ENCODE measurements at regions not wholly inside any gene's neighbourhood (a gene's known extent, or its start where the extent isn't known, plus 50 kb on each side); places are given as distances from the start of the nearest gene placed in this dataset.

- TF ChIP-seq, protein P1, sequence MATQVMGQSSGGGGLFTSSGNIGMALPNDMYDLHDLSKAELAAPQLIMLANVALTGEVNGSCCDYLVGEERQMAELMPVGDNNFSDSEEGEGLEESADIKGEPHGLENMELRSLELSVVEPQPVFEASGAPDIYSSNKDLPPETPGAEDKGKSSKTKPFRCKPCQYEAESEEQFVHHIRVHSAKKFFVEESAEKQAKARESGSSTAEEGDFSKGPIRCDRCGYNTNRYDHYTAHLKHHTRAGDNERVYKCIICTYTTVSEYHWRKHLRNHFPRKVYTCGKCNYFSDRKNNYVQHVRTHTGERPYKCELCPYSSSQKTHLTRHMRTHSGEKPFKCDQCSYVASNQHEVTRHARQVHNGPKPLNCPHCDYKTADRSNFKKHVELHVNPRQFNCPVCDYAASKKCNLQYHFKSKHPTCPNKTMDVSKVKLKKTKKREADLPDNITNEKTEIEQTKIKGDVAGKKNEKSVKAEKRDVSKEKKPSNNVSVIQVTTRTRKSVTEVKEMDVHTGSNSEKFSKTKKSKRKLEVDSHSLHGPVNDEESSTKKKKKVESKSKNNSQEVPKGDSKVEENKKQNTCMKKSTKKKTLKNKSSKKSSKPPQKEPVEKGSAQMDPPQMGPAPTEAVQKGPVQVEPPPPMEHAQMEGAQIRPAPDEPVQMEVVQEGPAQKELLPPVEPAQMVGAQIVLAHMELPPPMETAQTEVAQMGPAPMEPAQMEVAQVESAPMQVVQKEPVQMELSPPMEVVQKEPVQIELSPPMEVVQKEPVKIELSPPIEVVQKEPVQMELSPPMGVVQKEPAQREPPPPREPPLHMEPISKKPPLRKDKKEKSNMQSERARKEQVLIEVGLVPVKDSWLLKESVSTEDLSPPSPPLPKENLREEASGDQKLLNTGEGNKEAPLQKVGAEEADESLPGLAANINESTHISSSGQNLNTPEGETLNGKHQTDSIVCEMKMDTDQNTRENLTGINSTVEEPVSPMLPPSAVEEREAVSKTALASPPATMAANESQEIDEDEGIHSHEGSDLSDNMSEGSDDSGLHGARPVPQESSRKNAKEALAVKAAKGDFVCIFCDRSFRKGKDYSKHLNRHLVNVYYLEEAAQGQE (IDR thresholded peaks at IDR 0.05; ENCODE audit: borderline replicate concordance): no peak
- TF ChIP-seq EP300 (conservative IDR thresholded peaks at IDR 0.05; ENCODE audit: poor library complexity, severe bottlenecking) (no peak), EZH2 (IDR thresholded peaks at IDR 0.05; ENCODE audit: borderline replicate concordance, insufficient read depth, low read length, poor library complexity, severe bottlenecking) (no peak), TAF1 (IDR thresholded peaks at IDR 0.05; ENCODE audit: low read depth) (no peak), RAD21 (conservative IDR thresholded peaks at IDR 0.05) (no peak), POLR2AphosphoS5 (IDR thresholded peaks at IDR 0.05) (no peak), MXI1 (conservative IDR thresholded peaks at IDR 0.05; ENCODE audit: poor library complexity, severe bottlenecking) (no peak), SMC3 (conservative IDR thresholded peaks at IDR 0.05; ENCODE audit: poor library complexity) (no peak)
- TF ChIP-seq, protein P2, sequence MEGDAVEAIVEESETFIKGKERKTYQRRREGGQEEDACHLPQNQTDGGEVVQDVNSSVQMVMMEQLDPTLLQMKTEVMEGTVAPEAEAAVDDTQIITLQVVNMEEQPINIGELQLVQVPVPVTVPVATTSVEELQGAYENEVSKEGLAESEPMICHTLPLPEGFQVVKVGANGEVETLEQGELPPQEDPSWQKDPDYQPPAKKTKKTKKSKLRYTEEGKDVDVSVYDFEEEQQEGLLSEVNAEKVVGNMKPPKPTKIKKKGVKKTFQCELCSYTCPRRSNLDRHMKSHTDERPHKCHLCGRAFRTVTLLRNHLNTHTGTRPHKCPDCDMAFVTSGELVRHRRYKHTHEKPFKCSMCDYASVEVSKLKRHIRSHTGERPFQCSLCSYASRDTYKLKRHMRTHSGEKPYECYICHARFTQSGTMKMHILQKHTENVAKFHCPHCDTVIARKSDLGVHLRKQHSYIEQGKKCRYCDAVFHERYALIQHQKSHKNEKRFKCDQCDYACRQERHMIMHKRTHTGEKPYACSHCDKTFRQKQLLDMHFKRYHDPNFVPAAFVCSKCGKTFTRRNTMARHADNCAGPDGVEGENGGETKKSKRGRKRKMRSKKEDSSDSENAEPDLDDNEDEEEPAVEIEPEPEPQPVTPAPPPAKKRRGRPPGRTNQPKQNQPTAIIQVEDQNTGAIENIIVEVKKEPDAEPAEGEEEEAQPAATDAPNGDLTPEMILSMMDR (IDR thresholded peaks at IDR 0.05; ENCODE audit: poor library complexity, severe bottlenecking): no peak
- Histone ChIP-seq H3K79me2 (replicated peaks; ENCODE audit: insufficient read depth, low read length) (no peaks in the 10 kb centered on the region), H3K36me3 (ENCODE audit: insufficient read depth, low read length) (no peaks in the 10 kb centered on the region), H3K9me2 (ENCODE audit: insufficient read depth, low read length) (no peaks in the 10 kb centered on the region), H2AFZ (ENCODE audit: low read depth, low read length) (no peak overlapping the region), H3F3A (ENCODE audit: insufficient read depth, low read length, poor library complexity, severe bottlenecking) (no peaks in the 10 kb centered on the region), H3K4me3 (ENCODE audit: low read length) (no peak overlapping the region), H3K9me3 (ENCODE audit: low read length) (no peaks in the 10 kb centered on the region), H3K9ac (ENCODE audit: low read length) (no peak overlapping the region), H3K4me2 (ENCODE audit: low read length) (no peak overlapping the region), H3K27me3 (ENCODE audit: insufficient read depth, low read depth, low read length) (no peaks in the 10 kb centered on the region), H3K27ac (ENCODE audit: low read length) (no peak overlapping the region), H4K20me1 (ENCODE audit: insufficient read depth) (no peaks in the 10 kb centered on the region)
These were observed 86.0 kb upstream of the OTX2 start for GRCh38 chr14:56896231-56896630.

GRCh38 chr14:56895154-56895553 lies 84.9 kb upstream of the OTX2 start:
- Histone ChIP-seq H3K9me2 (ENCODE audit: insufficient read depth, low read length) (no peaks in the 10 kb centered on the region), H4K20me1 (ENCODE audit: insufficient read depth) (no peaks in the 10 kb centered on the region), H3K9me3 (ENCODE audit: low read length) (no peaks in the 10 kb centered on the region), H2AFZ (ENCODE audit: low read depth, low read length) (no peak overlapping the region), H3K27ac (ENCODE audit: low read length) (no peak overlapping the region), H3K4me3 (ENCODE audit: low read length) (no peak overlapping the region), H3K9ac (ENCODE audit: low read length) (no peak overlapping the region), H3F3A (ENCODE audit: insufficient read depth, low read length, poor library complexity, severe bottlenecking) (no peaks in the 10 kb centered on the region), H3K27me3 (ENCODE audit: insufficient read depth, low read depth, low read length) (no peaks in the 10 kb centered on the region), H3K36me3 (ENCODE audit: insufficient read depth, low read length) (no peaks in the 10 kb centered on the region), H3K4me2 (ENCODE audit: low read length) (no peak overlapping the region), H3K79me2 (replicated peaks; ENCODE audit: insufficient read depth, low read length) (no peaks in the 10 kb centered on the region)
- no peak for TF ChIP-seq RAD21 (conservative IDR thresholded peaks at IDR 0.05)
- no peak for TF ChIP-seq EZH2 (IDR thresholded peaks at IDR 0.05; ENCODE audit: borderline replicate concordance, insufficient read depth, low read length, poor library complexity, severe bottlenecking)
- no peak for TF ChIP-seq TAF1 (IDR thresholded peaks at IDR 0.05; ENCODE audit: low read depth)
- no peak for TF ChIP-seq SMC3 (conservative IDR thresholded peaks at IDR 0.05; ENCODE audit: poor library complexity)
- TF ChIP-seq, protein P2 (IDR thresholded peaks at IDR 0.05; ENCODE audit: poor library complexity, severe bottlenecking): no peak
- no peak for TF ChIP-seq MXI1 (conservative IDR thresholded peaks at IDR 0.05; ENCODE audit: poor library complexity, severe bottlenecking)
- no peak for TF ChIP-seq EP300 (conservative IDR thresholded peaks at IDR 0.05; ENCODE audit: poor library complexity, severe bottlenecking)
- no peak for TF ChIP-seq POLR2AphosphoS5 (IDR thresholded peaks at IDR 0.05)
- TF ChIP-seq, protein P1 (IDR thresholded peaks at IDR 0.05; ENCODE audit: borderline replicate concordance): no peak

Data from neural cell (in vitro differentiated cells).